HG03066 (cell line): ENCODE measurements at regions not wholly inside any gene's neighbourhood (a gene's known extent, or its start where the extent isn't known, plus 50 kb on each side); places are given as distances from the start of the nearest gene placed in this dataset.

Source experiments
- ATAC-seq: cut with Tn5 transposase; IDR thresholded peaks from one replicate; pipeline ENCODE4 v1.9.1; 2021; ENCODE audit warnings: low read depth; ENCODE audit not compliant: unreplicated experiment

GRCh38 chr13:79802389-79803085 is 321.6 kb downstream of the NDFIP2 start:
- no peak for ATAC-seq

GRCh38 chr13:79799059-79799867 is 318.3 kb downstream of the NDFIP2 start:
- no peak for ATAC-seq

- no peak for ATAC-seq
Measured at GRCh38 chr13:79796136-79796535, 315.2 kb downstream of the NDFIP2 start.

DNA sequence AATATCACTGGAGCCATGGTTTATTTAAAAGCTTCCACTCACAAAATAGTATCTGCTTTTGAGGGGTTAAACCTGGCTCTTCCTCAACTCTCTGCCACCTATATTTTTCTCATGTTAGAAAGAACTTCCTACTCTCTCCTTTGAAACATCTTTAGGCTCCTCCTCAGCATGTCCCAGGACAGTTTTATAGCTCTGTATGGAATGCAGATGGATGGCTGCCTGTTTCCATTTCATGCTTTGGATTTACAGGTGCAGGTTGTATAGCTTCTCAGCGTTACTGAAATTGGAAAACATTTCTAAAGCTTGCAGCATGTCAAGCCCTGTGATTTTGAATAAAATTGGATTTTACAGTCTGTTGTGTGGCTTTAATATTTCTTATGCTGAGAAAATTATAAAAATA is 314.0 kb downstream of the NDFIP2 start:
- no peak for ATAC-seq

- no peak for ATAC-seq
Measured at GRCh38 chr13:79792716-79793115, 311.8 kb downstream of the NDFIP2 start.

- no peak for ATAC-seq
Measured at GRCh38 chr13:79791471-79792042, 310.6 kb downstream of the NDFIP2 start.

DNA sequence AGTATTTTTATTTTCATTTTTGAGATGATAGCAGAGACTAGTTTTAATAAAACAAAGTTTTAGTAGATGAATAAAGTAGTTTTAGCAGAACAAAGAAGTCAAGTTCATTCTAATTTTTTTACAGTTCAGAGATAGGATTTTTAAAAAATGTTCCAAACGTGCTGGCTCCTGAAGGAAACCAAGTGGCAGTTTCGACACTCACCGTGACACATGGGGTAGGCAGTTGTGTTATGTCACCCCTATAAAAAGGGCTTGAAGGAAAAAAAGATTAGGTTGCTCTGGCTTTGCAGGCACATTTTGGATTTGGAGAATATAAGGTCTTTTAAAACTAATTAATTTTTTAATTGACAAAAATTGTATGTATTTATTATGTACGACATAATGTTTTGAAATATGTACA is 305.2 kb downstream of the NDFIP2 start:
- ATAC-seq: no peak

- ATAC-seq: no peak
Measured at GRCh38 chr13:79782541-79783205, 301.7 kb downstream of the NDFIP2 start.

DNA sequence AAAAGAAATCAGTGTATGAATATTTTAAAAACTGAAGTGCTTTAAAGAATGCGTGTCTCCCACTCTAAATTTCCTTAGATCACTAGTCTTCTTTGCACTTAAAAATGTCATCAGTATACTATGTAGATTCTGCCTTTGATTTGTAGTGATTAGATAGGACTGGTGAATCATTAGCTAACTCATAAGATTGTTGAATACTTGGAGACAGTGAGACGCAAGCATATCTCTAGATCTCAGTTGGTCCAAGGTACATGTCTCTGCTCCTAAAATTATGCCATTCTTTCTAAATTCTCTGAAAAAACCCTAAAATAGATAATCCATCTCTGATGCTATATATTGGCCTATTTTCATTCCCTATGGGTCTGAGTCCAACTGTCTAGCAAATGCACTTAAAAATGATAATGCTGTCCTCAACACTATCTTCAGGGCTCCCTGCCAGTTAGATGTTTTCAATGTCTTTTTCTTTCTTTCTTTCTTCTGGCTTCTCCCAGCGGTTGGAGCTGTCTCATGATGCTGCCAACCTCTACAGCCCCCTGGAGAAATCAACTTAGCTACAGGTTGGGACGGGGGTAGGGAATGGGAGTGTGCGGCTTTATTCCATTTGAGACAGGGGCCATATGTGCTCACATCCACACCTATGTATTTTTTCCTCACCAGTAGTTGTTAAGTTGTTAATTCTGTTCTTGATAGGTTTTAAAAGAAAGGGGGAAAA is 301.0 kb downstream of the NDFIP2 start:
- no peak for ATAC-seq

DNA sequence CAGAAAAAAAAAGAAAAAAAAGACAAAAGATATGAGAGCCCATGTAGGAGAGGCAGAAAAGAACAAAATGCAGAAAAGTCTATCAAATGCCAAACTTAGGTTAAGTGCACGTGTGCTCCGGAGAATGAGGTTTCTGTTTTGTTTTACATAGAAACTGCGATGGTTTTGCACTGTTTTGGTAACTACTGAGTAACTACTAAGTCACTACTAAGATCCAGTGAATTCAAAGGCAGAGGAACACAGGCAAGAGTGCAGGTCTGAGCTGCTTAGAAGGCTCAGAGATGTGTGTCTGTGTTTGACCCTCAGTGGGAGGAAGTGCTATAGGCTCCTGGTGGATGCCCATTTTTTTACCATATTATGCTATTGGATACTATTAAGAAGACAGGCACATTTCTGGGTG is 299.3 kb downstream of the NDFIP2 start:
- no peak for ATAC-seq

- no peak for ATAC-seq
Measured at GRCh38 chr13:79779761-79780160, 298.8 kb downstream of the NDFIP2 start.

DNA sequence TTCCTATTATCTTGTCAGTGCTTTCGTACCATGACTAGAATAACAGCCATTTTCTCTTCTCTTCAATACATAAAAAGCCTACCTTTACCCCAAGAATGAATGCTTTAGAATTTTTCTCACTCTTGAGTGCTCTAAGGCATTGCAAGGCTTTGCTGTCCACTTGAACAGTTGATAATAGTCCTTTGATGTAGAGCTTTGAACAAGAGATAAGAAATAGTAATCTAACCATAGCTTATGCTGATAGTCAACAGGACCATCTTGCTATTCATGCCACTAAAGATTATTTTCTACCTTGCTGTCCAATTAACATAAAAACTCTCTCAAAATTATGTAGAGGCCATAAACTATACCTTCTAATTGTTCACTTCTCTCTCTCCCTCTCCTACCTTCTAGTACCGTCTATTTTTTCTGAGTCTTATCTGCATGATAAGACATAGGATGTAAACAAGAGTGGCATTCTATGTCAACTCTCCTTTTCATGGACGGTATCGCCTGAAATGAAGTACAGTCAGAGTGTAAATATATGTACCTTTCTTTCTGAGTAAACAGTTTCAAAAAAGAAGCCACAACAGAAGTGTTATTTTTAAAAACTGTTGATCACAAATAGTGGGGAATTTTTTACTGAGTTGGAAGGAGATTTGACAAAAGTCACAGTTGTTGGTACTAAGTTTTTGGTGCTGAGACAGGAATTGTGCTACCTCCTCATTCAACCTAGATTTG is 297.9 kb downstream of the NDFIP2 start:
- no peak for ATAC-seq

- no peak for ATAC-seq
Measured at GRCh38 chr13:79777504-79777903, 296.5 kb downstream of the NDFIP2 start.

GRCh38 chr13:79776531-79777295 is 295.8 kb downstream of the NDFIP2 start:
- ATAC-seq: no peak

- ATAC-seq: no peak
Measured at GRCh38 chr13:79775830-79776229, 294.9 kb downstream of the NDFIP2 start.

DNA sequence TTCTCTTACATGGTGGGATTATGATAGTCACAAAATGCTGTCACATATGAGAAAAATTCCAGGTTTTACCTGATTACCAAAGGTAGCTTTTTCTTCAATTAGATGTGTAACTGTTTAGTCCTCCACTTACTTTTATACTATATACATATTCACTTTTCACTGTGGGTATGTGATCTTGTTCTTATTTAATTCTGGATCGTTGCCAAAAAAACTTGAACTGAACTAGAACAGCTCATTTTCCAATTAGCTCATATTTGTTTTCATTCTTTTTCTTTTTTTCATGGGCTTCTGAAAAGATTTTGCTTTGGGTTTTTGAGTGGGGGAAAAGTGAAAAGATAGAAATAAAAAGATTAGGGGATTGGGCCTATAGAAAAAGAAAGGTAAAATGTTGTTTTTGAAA is 291.9 kb downstream of the NDFIP2 start:
- no peak for ATAC-seq

GRCh38 chr13:79771493-79771892 is 290.5 kb downstream of the NDFIP2 start:
- ATAC-seq: no peak

- ATAC-seq: no peak
Measured at GRCh38 chr13:79770056-79770455, 289.1 kb downstream of the NDFIP2 start.

DNA sequence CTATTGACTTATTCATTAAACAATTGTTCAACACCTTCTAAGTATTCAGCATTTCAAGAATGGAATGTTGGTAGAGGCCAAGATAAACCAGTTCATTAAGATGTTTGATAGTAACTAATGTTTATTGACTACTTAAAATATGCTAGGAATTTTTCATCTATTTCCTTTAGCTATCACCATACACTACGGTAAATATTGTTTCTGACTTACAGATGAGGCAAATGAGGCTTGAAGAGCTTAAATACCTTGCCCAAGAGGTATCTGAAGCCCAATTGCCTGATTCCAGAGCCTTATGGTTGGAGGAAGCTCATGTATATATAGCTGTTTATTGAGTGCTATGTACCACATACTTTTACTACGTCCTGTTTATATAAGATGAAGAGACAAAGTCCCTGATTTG is 286.2 kb downstream of the NDFIP2 start:
- ATAC-seq: no peak
